Astrocyte (in vitro differentiated cells and primary cell): ENCODE measurements at regions not wholly inside any gene's neighbourhood (a gene's known extent, or its start where the extent isn't known, plus 50 kb on each side); places are given as distances from the start of the nearest gene placed in this dataset.

Source experiments
- CTCF ChIP-seq: IDR thresholded peaks from 2 replicates; pipeline ENCODE4 v1.5.1; 2011; ENCODE audit warnings: low read depth, mild to moderate bottlenecking, inconsistent platforms, low read length, moderate library complexity; ENCODE audit not compliant: insufficient read depth
- EZH2 ChIP-seq: IDR thresholded peaks from 2 replicates; pipeline ENCODE4 v1.6.1; 2012; ENCODE audit warnings: mild to moderate bottlenecking, low read length, inconsistent platforms; ENCODE audit not compliant: insufficient read depth

GRCh38 chr19:29029268-29029958 is 183.5 kb downstream of the UQCRFS1 start:
- TF ChIP-seq CTCF (no peak), EZH2 (no peak)
